WTC11 (cell line): ENCODE measurements at regions not wholly inside any gene's neighbourhood (a gene's known extent, or its start where the extent isn't known, plus 50 kb on each side); places are given as distances from the start of the nearest gene placed in this dataset.

Experiments
- ATAC-seq: fragments of 200-7000 bp; cut with Tn5 transposase; 2 replicates; pipeline ENCODE4 v1.10.0; 2021; ENCODE audit warnings: mild to moderate bottlenecking, moderate library complexity
- CTCF ChIA-PET: fragments of 300-600 bp; sonication (Branson Sonifier 250); formaldehyde crosslinking; loops from one replicate; lab custom pipeline; 2021; ENCODE audit warnings: antibody characterized with exemption; lab: Charles Lee
- POLR2A ChIA-PET: fragments of 350-600 bp; sonication (Branson Sonifier 250); formaldehyde crosslinking; loops from one replicate; lab custom pipeline; 2021; ENCODE audit warnings: antibody characterized with exemption; lab: Charles Lee
- DNase-seq: peaks from one replicate; pipeline ENCODE4 v3.0.0; 2021; ENCODE audit warnings: low spot score
- H3K27ac Mint-ChIP-seq: 2 replicates; pipeline ENCODE4 v1.8.0; 2021; ENCODE audit warnings: mixed read lengths
- H3K27me3 Mint-ChIP-seq: 2 replicates; pipeline ENCODE4 v1.8.0; 2021; ENCODE audit warnings: low read depth, mild to moderate bottlenecking, moderate library complexity, mixed read lengths
- H3K36me3 Mint-ChIP-seq: 2 replicates; pipeline ENCODE4 v1.8.0; 2021; ENCODE audit warnings: mixed read lengths
- H3K4me1 Mint-ChIP-seq: 2 replicates; pipeline ENCODE4 v1.8.0; 2022; ENCODE audit warnings: mixed read lengths
- H3K4me3 Mint-ChIP-seq: 2 replicates; pipeline ENCODE4 v1.8.0; 2021; ENCODE audit warnings: mild to moderate bottlenecking, moderate library complexity, mixed read lengths
- H3K9me3 Mint-ChIP-seq: 2 replicates; pipeline ENCODE4 v1.8.0; 2021; ENCODE audit warnings: mixed read lengths
- AFF4 ChIP-seq: sonication (generic); formaldehyde crosslinking; IDR thresholded peaks from 2 replicates; pipeline ENCODE4 v1.8.1; 2023; ENCODE audit warnings: mild to moderate bottlenecking, missing genetic modification reagents, borderline replicate concordance
- ATF2 ChIP-seq: sonication (generic); formaldehyde crosslinking; IDR thresholded peaks from 2 replicates; pipeline ENCODE4 v1.8.1; 2022; ENCODE audit warnings: low read depth, missing genetic modification reagents, borderline replicate concordance
- CTCF ChIP-seq: fragments of 200-600 bp; IDR thresholded peaks from 2 replicates; pipeline ENCODE4 v1.8.0; 2022; ENCODE audit warnings: antibody characterized with exemption
- FOXJ3 ChIP-seq: sonication (generic); formaldehyde crosslinking; IDR thresholded peaks from 2 replicates; pipeline ENCODE4 v1.9.0; 2021; ENCODE audit warnings: missing genetic modification reagents, mild to moderate bottlenecking, borderline replicate concordance
- FOXP4 ChIP-seq: sonication (generic); formaldehyde crosslinking; IDR thresholded peaks from 2 replicates; pipeline ENCODE4 v1.8.0; 2022; ENCODE audit warnings: mild to moderate bottlenecking, missing genetic modification reagents
- GTF2I ChIP-seq: fragments of 250-450 bp; sonication (Bioruptor Pico); conservative IDR thresholded peaks from 2 replicates; pipeline ENCODE4 v1.4.0; 2021; ENCODE audit warnings: mild to moderate bottlenecking
- HMGA2 ChIP-seq: fragments of 250-450 bp; sonication (Bioruptor Pico); IDR thresholded peaks from 2 replicates; pipeline ENCODE4 v1.4.0; 2021; ENCODE audit warnings: mild to moderate bottlenecking, moderate library complexity
- MAX ChIP-seq: sonication (generic); formaldehyde crosslinking; IDR thresholded peaks from 2 replicates; pipeline ENCODE4 v1.8.0; 2022; ENCODE audit warnings: mild to moderate bottlenecking, missing genetic modification reagents
- NFYB ChIP-seq: sonication (generic); formaldehyde crosslinking; conservative IDR thresholded peaks from 2 replicates; pipeline ENCODE4 v1.8.0; 2022; ENCODE audit warnings: low read depth, missing genetic modification reagents
- NR3C1 ChIP-seq: sonication (generic); formaldehyde crosslinking; conservative IDR thresholded peaks from 2 replicates; pipeline ENCODE4 v1.8.1; 2023; ENCODE audit warnings: low read depth, mild to moderate bottlenecking, missing genetic modification reagents
- SOX15 ChIP-seq: fragments of 250-450 bp; sonication (Bioruptor Pico); IDR thresholded peaks from 2 replicates; pipeline ENCODE4 v1.9.0; 2021; ENCODE audit warnings: mild to moderate bottlenecking
- TEAD1 ChIP-seq: sonication (generic); formaldehyde crosslinking; IDR thresholded peaks from 2 replicates; pipeline ENCODE4 v1.8.0; 2022; ENCODE audit warnings: mild to moderate bottlenecking, missing genetic modification reagents
- TEAD4 ChIP-seq: sonication (generic); formaldehyde crosslinking; IDR thresholded peaks from 2 replicates; pipeline ENCODE4 v1.8.0; 2022; ENCODE audit warnings: mild to moderate bottlenecking, missing genetic modification reagents
- ZMAT4 ChIP-seq: fragments of 250-450 bp; sonication (Bioruptor Pico); IDR thresholded peaks from 2 replicates; pipeline ENCODE4 v1.9.0; 2021; ENCODE audit warnings: mild to moderate bottlenecking
- ZNF219 ChIP-seq: sonication (generic); formaldehyde crosslinking; IDR thresholded peaks from 2 replicates; pipeline ENCODE4 v1.8.0; 2023; ENCODE audit warnings: missing genetic modification reagents, mild to moderate bottlenecking, borderline replicate concordance
- ZNF317 ChIP-seq: sonication (generic); formaldehyde crosslinking; IDR thresholded peaks from 2 replicates; pipeline ENCODE4 v1.8.1; 2023; ENCODE audit warnings: low read depth, mild to moderate bottlenecking, moderate library complexity, missing genetic modification reagents, borderline replicate concordance
- ZNF396 ChIP-seq: fragments of 250-450 bp; sonication (Bioruptor Pico); IDR thresholded peaks from 2 replicates; pipeline ENCODE4 v1.8.0; 2021; ENCODE audit warnings: mild to moderate bottlenecking, moderate library complexity, borderline replicate concordance

GRCh38 chr14:22047115-22047514 is 373.5 kb upstream of the OR4E1 start:
- peak; percentile 86 for ATAC-seq

More at GRCh38 chr14:22047115-22047514, 373.5 kb upstream of the OR4E1 start:
- H3K36me3 Mint-ChIP-seq: no peaks in the 10 kb centered on the region
- no peak overlapping the region for H3K4me3 Mint-ChIP-seq
- H3K4me1 Mint-ChIP-seq: peaks cover 6% of the 10 kb centered on the region
- no peak overlapping the region for H3K27ac Mint-ChIP-seq
- H3K27me3 Mint-ChIP-seq: no peaks in the 10 kb centered on the region
- no peaks in the 10 kb centered on the region for H3K9me3 Mint-ChIP-seq
- no peak for DNase-seq
- ChIA-PET POLR2A (no interaction called here), CTCF (interaction anchor here (0.7 to 2.8 kb wide), 20 partner anchors 8 to 211 kb away, joined by 3 to 31 read pairs (median 6); no protein-coding TSS in a partner anchor)
- TF ChIP-seq AFF4 (CRISPR knock-in tag): no peak
- no peak for TF ChIP-seq FOXP4
- TF ChIP-seq CTCF: no peak
- no peak for TF ChIP-seq NR3C1 (CRISPR knock-in tag)
- TF ChIP-seq MAX (CRISPR knock-in tag): no peak
- TF ChIP-seq ZNF317 (CRISPR knock-in tag): no peak
- TF ChIP-seq ZNF219 (CRISPR knock-in tag): no peak
- no peak for TF ChIP-seq SOX15 (CRISPR knock-in tag)
- no peak for TF ChIP-seq ZNF396 (CRISPR knock-in tag)
- no peak for TF ChIP-seq ZMAT4 (CRISPR knock-in tag)
- TF ChIP-seq TEAD1 (CRISPR knock-in tag): no peak
- TF ChIP-seq HMGA2 (CRISPR knock-in tag): no peak
- TF ChIP-seq NFYB (CRISPR knock-in tag): no peak
- no peak for TF ChIP-seq TEAD4 (CRISPR knock-in tag)
- TF ChIP-seq GTF2I (CRISPR knock-in tag): no peak
- no peak for TF ChIP-seq FOXJ3
- no peak for TF ChIP-seq ATF2 (CRISPR knock-in tag)
